Caco-2 (cell line): ENCODE measurements at regions not wholly inside any gene's neighbourhood (a gene's known extent, or its start where the extent isn't known, plus 50 kb on each side); places are given as distances from the start of the nearest gene placed in this dataset.

Experiments used
- BruUV-seq: library from RNA; stranded (reverse); fragments of 400-500 nt; replicated peaks from 2 replicates; lab custom pipeline; 2021; lab: Mats Ljungman, UMichigan
- CTCF ChIA-PET: fragments of 300-600 bp; sonication (Branson Sonifier 250); formaldehyde crosslinking; loops from one replicate; lab custom pipeline; 2022; ENCODE audit warnings: antibody characterized with exemption; lab: Charles Lee
- POLR2A ChIA-PET: fragments of 300-600 bp; sonication (Branson Sonifier 250); formaldehyde crosslinking; loops from one replicate; lab custom pipeline; 2022; ENCODE audit warnings: antibody characterized with exemption; lab: Charles Lee
- DNase-seq, 2 experiments: peaks; one replicate each; pipeline versions ENCODE4 v3.0.0 to v3.0.0-alpha.2; 2020 to 2022
- H3K27me3 ChIP-seq: replicated peaks from 2 replicates; pipeline ENCODE4 v1.6.0; 2011; ENCODE audit warnings: low read length; ENCODE audit not compliant: control insufficient read depth, insufficient read depth
- H3K36me3 ChIP-seq: 2 replicates; pipeline ENCODE4 v1.5.1; 2011; ENCODE audit warnings: low read length; ENCODE audit not compliant: control insufficient read depth, insufficient read depth
- H3K4me1 ChIP-seq: fragments of 250-450 bp; sonication (Bioruptor Pico); 2 replicates; pipeline ENCODE4 v1.5.1; 2020; ENCODE audit warnings: mild to moderate bottlenecking
- H3K4me3 ChIP-seq: 2 replicates; pipeline ENCODE4 v1.5.1; 2011; ENCODE audit warnings: low read depth, mild to moderate bottlenecking, control low read depth, low read length
- H3K9me3 ChIP-seq: fragments of 250-450 bp; sonication (Bioruptor Pico); 2 replicates; pipeline ENCODE4 v1.5.1; 2020; ENCODE audit warnings: mild to moderate bottlenecking, moderate library complexity
- H3K27ac Mint-ChIP-seq: one replicate; pipeline ENCODE4 v1.8.0; 2022; ENCODE audit warnings: mixed read lengths; ENCODE audit not compliant: unreplicated experiment
- H3K27me3 Mint-ChIP-seq: one replicate; pipeline ENCODE4 v1.8.0; 2022; ENCODE audit warnings: mixed read lengths; ENCODE audit not compliant: insufficient read depth, unreplicated experiment
- H3K36me3 Mint-ChIP-seq: one replicate; pipeline ENCODE4 v1.8.0; 2022; ENCODE audit warnings: mild to moderate bottlenecking, mixed read lengths; ENCODE audit not compliant: insufficient read depth, unreplicated experiment
- H3K4me1 Mint-ChIP-seq: one replicate; pipeline ENCODE4 v1.8.0; 2022; ENCODE audit warnings: low read depth, mixed read lengths; ENCODE audit not compliant: unreplicated experiment
- H3K4me3 Mint-ChIP-seq: one replicate; pipeline ENCODE4 v1.8.0; 2022; ENCODE audit warnings: mild to moderate bottlenecking, moderate library complexity, mixed read lengths; ENCODE audit not compliant: unreplicated experiment
- H3K9me3 Mint-ChIP-seq: one replicate; pipeline ENCODE4 v1.8.0; 2022; ENCODE audit warnings: mixed read lengths; ENCODE audit not compliant: unreplicated experiment
- CTCF ChIP-seq, 2 experiments: fragments of 200-600 bp in 1 of 2; IDR thresholded peaks; 1 replicate in 1 of 2; 2 replicates in 1 of 2; pipeline versions ENCODE4 v1.5.1 to v1.8.0; 2011 to 2022; ENCODE audit warnings: antibody characterized with exemption in 1 of 2, control low read depth in 1 of 2, inconsistent platforms in 1 of 2, low read depth in 1 of 2, low read length in 1 of 2, mild to moderate bottlenecking in 1 of 2, moderate library complexity in 1 of 2; ENCODE audit not compliant: insufficient read depth in 1 of 2, severe bottlenecking in 1 of 2, unreplicated experiment in 1 of 2
- intact Hi-C: fragments of 100-400 bp; cut with micrococcal nuclease; formaldehyde crosslinking; loops from one replicate; pipeline ENCODE4 v1.10.0; 2022; ENCODE audit not compliant: unreplicated experiment

GRCh38 chr5:109524026-109524425 is 114.3 kb upstream of the PJA2 start:
- intact Hi-C loops: no loop called here
- H3K27me3 ChIP-seq: no peaks in the 10 kb centered on the region
- POLR2A ChIA-PET: no interaction called here
- H3K27me3 Mint-ChIP-seq: peaks cover 2% of the 10 kb centered on the region
- no peaks in the 10 kb centered on the region for H3K9me3 ChIP-seq
- no peak for TF ChIP-seq CTCF (IDR thresholded peaks at IDR 0.05; ENCODE audit: insufficient read depth in 1 of 2, low read depth in 1 of 2, low read length in 1 of 2, severe bottlenecking in 1 of 2, unreplicated experiment in 1 of 2)
- CTCF ChIA-PET: no interaction called here
- no peaks in the 10 kb centered on the region for H3K4me1 ChIP-seq
- H3K27ac Mint-ChIP-seq: no peak overlapping the region
- no peaks in the 10 kb centered on the region for H3K36me3 Mint-ChIP-seq
- BruUV-seq: no TSS peak
- no peaks in the 10 kb centered on the region for H3K9me3 Mint-ChIP-seq
- no peak overlapping the region for H3K4me3 Mint-ChIP-seq
- no peaks in the 10 kb centered on the region for H3K4me1 Mint-ChIP-seq
- H3K4me3 ChIP-seq: no peak overlapping the region
- no peaks in the 10 kb centered on the region for H3K36me3 ChIP-seq
- DNase-seq: no peak

- no peak overlapping the region for H3K4me3 Mint-ChIP-seq
- H3K4me1 ChIP-seq: no peaks in the 10 kb centered on the region
- no peaks in the 10 kb centered on the region for H3K9me3 ChIP-seq
- no TSS peak for BruUV-seq
- no peaks in the 10 kb centered on the region for H3K36me3 ChIP-seq
- H3K9me3 Mint-ChIP-seq: no peaks in the 10 kb centered on the region
- no peaks in the 10 kb centered on the region for H3K4me1 Mint-ChIP-seq
- ChIA-PET POLR2A (no interaction called here), CTCF (no interaction called here)
- no peak overlapping the region for H3K27ac Mint-ChIP-seq
- intact Hi-C loops: no loop called here
- H3K4me3 ChIP-seq: no peak overlapping the region
- H3K27me3 Mint-ChIP-seq: peaks cover 2% of the 10 kb centered on the region
- H3K27me3 ChIP-seq: no peaks in the 10 kb centered on the region
- no peak for TF ChIP-seq CTCF (IDR thresholded peaks at IDR 0.05; ENCODE audit: insufficient read depth in 1 of 2, low read depth in 1 of 2, low read length in 1 of 2, severe bottlenecking in 1 of 2, unreplicated experiment in 1 of 2)
- no peaks in the 10 kb centered on the region for H3K36me3 Mint-ChIP-seq
- DNase-seq: no peak
Observed at GRCh38 chr5:109522404-109522803, 112.6 kb upstream of the PJA2 start.

- Mint-ChIP-seq H3K27ac (no peak overlapping the region), H3K4me3 (no peak overlapping the region), H3K36me3 (no peaks in the 10 kb centered on the region), H3K9me3 (no peaks in the 10 kb centered on the region), H3K4me1 (no peaks in the 10 kb centered on the region), H3K27me3 (peaks cover 2% of the 10 kb centered on the region)
- POLR2A ChIA-PET: no interaction called here
- TF ChIP-seq CTCF (IDR thresholded peaks at IDR 0.05; ENCODE audit: insufficient read depth in 1 of 2, low read depth in 1 of 2, low read length in 1 of 2, severe bottlenecking in 1 of 2, unreplicated experiment in 1 of 2): no peak
- intact Hi-C loops: no loop called here
- CTCF ChIA-PET: no interaction called here
- no peaks in the 10 kb centered on the region for H3K27me3 ChIP-seq
- BruUV-seq: no TSS peak
- no peaks in the 10 kb centered on the region for H3K9me3 ChIP-seq
- no peaks in the 10 kb centered on the region for H3K36me3 ChIP-seq
- no peak overlapping the region for H3K4me3 ChIP-seq
- H3K4me1 ChIP-seq: no peaks in the 10 kb centered on the region
- DNase-seq: no peak
Observed at GRCh38 chr5:109519416-109519815, 109.6 kb upstream of the PJA2 start.
